Heart left ventricle (tissue), 16 donors: ENCODE measurements at regions not wholly inside any gene's neighbourhood (a gene's known extent, or its start where the extent isn't known, plus 50 kb on each side); places are given as distances from the start of the nearest gene placed in this dataset.

Experiments
- ATAC-seq, 4 donors: fragments of 200-7000 bp; cut with Tn5 transposase; one replicate each; pipeline ENCODE4 v1.9.1; 2020 to 2022; ENCODE audit warnings: moderate library complexity in 4 of 4, mild to moderate bottlenecking in 3 of 4, moderate number of reproducible peaks in 1 of 4
- DNase-seq, 5 donors: peaks; one replicate each; pipeline ENCODE4 v3.0.0-alpha.2; 2020
- H3K27ac ChIP-seq, 12 donors: fragments of 200-600 bp; sonication (generic) in 4 of 12; one replicate each; pipeline versions ENCODE4 v1.5.0 to v1.8.0; 2016 to 2022; ENCODE audit warnings: mild to moderate bottlenecking in 2 of 12
- H3K27me3 ChIP-seq, 9 donors: fragments of 200-600 bp; sonication (generic) in 2 of 9; one replicate each; pipeline versions ENCODE4 v1.5.1 to v1.8.0; 2016 to 2022; ENCODE audit warnings: mild to moderate bottlenecking in 3 of 9
- H3K36me3 ChIP-seq, 9 donors: fragments of 200-600 bp; sonication (generic) in 2 of 9; one replicate each; pipeline versions ENCODE4 v1.5.0 to v1.8.0; 2018 to 2022; ENCODE audit warnings: mild to moderate bottlenecking in 2 of 9
- H3K4me1 ChIP-seq, 12 donors: fragments of 200-600 bp; sonication (generic) in 4 of 12; one replicate each; pipeline versions ENCODE4 v1.5.0 to v1.8.0; 2016 to 2022; ENCODE audit warnings: mild to moderate bottlenecking in 3 of 12
- H3K4me3 ChIP-seq, 12 donors: fragments of 200-600 bp; sonication (generic) in 4 of 12; one replicate each; pipeline versions ENCODE4 v1.5.0 to v1.8.0; 2017 to 2022; ENCODE audit warnings: mild to moderate bottlenecking in 9 of 12, moderate library complexity in 4 of 12
- H3K9me3 ChIP-seq, 12 donors: fragments of 200-600 bp; sonication (generic) in 4 of 12; one replicate each; pipeline versions ENCODE4 v1.5.0 to v1.8.0; 2016 to 2022; ENCODE audit warnings: mild to moderate bottlenecking in 1 of 12
- POLR2A ChIP-seq, 2 donors: fragments of 450-650 bp; IDR thresholded peaks; one replicate each; pipeline ENCODE4 v1.6.1; 2017; ENCODE audit warnings: antibody characterized with exemption in 2 of 2, mild to moderate bottlenecking in 2 of 2, moderate library complexity in 2 of 2
- WGBS, 4 donors: extraction: QIAGEN DNeasy Blood & Tissue Kit in 2 of 4; methylation state at CpG; one replicate each; pipeline versions ENCODE4 v1.1.5 to v1.1.7; 2013 to 2018; 5-methylcytosine and 5-hydroxymethylcytosine counted together
- intact Hi-C, 10 donors: fragments of 100-400 bp; cut with DNase I; formaldehyde crosslinking; loops; one replicate each; pipeline versions ENCODE4 v1.11.1 to v1.14.2; 2022
- TF ChIP-seq, protein P1 (sequence below), 12 donors: fragments of 200-600 bp; sonication (generic) in 4 of 12; IDR thresholded peaks; one replicate each; pipeline versions ENCODE4 v1.5.0 to v1.8.0; 2018 to 2022; ENCODE audit warnings: antibody characterized with exemption in 12 of 12, mild to moderate bottlenecking in 5 of 12
- donor health status: ischemic (EF 13 %, LVEDD 7.1; RV severe dilation, severe dysfunction).
- donor health status: healthy with polysubstance abuse.
- donor health status: DM: no; HTN: yes; CAD: no.
- donor health status: DM: no; HTN: no; CAD: no.
- donor health status: ischemic (EF 25% LVEDD 6.9; RV normal size, moderate dysfunction).
- donor health status: ischemic (EF 25% LVEDD 5.7; RV mildly dilated, moderate dysfunction).
- donor health status: healthy.
- donor health status: DM: yes; HTN: yes; CAD: no.
- donor health status: ischemic (EF 35%, LVEDD 5.7; RV mildly dilated, moderate dysfunction).
- donor health status: nonischemic (EF 11% LVEDD 7.7; RV severe dilation, severe dysfunction).
- donor health status: DM: yes; HTN: yes; CAD: no.
- donor health status: PGD.
- donor health status: ischemic (EF 29% LVEDD 5.4; RV normal size, mild dysfunction).
- donor health status: nonischemic (EF 23%, LVEDD 6.1; RV moderate dilation, normal function).

DNA sequence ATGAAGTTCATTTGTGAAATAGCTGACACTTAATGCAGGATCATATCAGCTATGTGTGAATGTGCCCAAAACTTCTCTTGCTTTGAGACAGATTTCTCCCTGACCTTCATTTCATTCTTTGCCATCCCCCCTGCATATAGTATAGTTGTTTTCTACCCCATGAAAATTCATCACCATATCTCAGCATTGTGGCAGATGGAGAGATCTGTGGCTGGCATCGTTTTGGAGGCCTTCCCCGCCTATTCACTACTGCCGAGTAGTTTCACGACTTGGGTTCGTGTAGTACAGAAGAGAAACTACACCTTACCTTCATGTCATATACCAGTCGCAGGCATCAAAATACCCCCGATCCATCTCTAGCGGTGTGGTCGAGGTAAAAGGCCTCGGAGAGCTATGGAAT is 66.2 kb upstream of the SELENOK start:
- H3K27me3 ChIP-seq, result no peaks in the 10 kb centered on the region
- H3K4me1 ChIP-seq, result no peaks in the 10 kb centered on the region
- no peak for DNase-seq
- WGBS, 4 donors, result 89 to 93% (median 92%) methylated on average over 10 of the region's 10 CpGs
- TF ChIP-seq, protein P1, sequence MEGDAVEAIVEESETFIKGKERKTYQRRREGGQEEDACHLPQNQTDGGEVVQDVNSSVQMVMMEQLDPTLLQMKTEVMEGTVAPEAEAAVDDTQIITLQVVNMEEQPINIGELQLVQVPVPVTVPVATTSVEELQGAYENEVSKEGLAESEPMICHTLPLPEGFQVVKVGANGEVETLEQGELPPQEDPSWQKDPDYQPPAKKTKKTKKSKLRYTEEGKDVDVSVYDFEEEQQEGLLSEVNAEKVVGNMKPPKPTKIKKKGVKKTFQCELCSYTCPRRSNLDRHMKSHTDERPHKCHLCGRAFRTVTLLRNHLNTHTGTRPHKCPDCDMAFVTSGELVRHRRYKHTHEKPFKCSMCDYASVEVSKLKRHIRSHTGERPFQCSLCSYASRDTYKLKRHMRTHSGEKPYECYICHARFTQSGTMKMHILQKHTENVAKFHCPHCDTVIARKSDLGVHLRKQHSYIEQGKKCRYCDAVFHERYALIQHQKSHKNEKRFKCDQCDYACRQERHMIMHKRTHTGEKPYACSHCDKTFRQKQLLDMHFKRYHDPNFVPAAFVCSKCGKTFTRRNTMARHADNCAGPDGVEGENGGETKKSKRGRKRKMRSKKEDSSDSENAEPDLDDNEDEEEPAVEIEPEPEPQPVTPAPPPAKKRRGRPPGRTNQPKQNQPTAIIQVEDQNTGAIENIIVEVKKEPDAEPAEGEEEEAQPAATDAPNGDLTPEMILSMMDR (IDR thresholded peaks at IDR 0.05), result no peak
- TF ChIP-seq POLR2A (IDR thresholded peaks at IDR 0.05), result no peak
- peaks cover 0 to 12% (median 0%) of the 10 kb centered on the region in 12 donors for H3K9me3 ChIP-seq
- no peak for ATAC-seq
- intact Hi-C loops, result no loop called here
- H3K36me3 ChIP-seq, result no peaks in the 10 kb centered on the region
- no peak overlapping the region for H3K4me3 ChIP-seq
- no peak overlapping the region for H3K27ac ChIP-seq

DNA sequence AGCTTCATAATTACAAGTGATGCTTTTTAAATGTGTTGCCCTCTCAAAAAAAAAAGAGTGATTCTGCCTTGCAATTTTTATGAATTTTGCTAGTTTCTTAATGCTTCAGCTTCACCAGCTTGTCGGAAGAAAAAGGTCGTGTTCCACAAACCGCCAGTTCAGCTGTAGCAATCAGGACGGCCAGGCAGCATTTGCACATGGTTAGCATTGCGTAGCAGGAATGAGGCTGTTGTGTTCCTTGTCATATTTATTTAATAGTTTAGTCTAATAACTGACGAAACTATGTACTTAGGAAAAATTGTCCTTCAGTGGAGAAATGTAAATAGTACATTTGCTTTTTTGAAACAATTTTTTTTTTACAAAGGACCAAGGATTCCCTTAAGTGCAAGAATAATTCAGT is 64.9 kb upstream of the SELENOK start:
- H3K9me3 ChIP-seq, result peaks cover 0 to 12% (median 0%) of the 10 kb centered on the region in 12 donors
- 83 to 85% (median 84%) methylated on average over 6 of the region's 6 CpGs for WGBS, 4 donors
- DNase-seq (no peak), ATAC-seq (no peak)
- H3K27ac ChIP-seq, result no peak overlapping the region
- TF ChIP-seq, protein P1 (IDR thresholded peaks at IDR 0.05), result no peak
- TF ChIP-seq POLR2A (IDR thresholded peaks at IDR 0.05), result no peak
- intact Hi-C loops, result no loop called here
- no peaks in the 10 kb centered on the region for H3K4me1 ChIP-seq
- no peak overlapping the region for H3K4me3 ChIP-seq
- no peaks in the 10 kb centered on the region for H3K36me3 ChIP-seq
- H3K27me3 ChIP-seq, result no peaks in the 10 kb centered on the region

DNA sequence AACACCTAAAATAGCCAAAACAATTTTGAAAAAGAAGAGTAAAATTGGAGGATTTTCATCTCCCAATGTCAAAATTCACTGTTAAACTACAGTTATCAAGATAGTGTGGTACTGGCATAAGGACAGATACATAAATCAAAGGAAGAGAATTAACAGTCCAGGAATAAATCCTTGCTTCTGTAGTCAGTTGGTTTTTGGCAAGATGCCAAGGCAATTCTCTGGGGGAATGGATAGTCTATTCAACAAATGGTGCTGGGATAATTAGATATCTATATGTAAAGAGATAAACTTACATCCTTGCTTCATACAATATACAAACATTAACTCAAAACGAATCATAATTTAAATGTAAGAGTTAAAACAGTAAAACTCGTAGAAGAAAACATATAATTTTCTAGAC is 57.9 kb upstream of the SELENOK start:
- ATAC-seq, result no peak
- intact Hi-C loops, result loop anchor here in 6 of 10 donors (10.0 kb wide), 7 partner anchors 125 to 1235 kb away; partner anchors contain the start of gene CACNA2D3 (in 2 of the 6)

DNA sequence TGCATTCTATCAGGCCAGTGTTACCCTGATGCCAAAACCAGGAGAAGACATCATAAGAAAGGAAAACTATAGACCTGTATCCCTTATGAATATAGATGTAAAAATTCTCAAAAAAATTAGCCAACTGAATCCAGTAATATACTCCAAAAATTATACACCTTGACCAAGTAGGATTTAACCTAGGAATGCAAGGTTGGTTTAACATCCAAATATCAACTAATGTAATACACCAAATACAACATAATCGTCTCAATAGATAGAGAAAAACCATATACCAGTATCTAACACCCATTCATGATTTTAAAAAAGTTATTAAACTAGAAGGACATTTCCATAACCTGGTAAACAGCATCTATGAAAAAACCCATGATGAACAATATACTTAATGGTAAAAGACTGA is 56.5 kb upstream of the SELENOK start:
- Histone ChIP-seq H3K9me3 (peaks cover 0 to 30% (median 7%) of the 10 kb centered on the region in 12 donors), H3K4me3 (no peak overlapping the region), H3K4me1 (no peaks in the 10 kb centered on the region), H3K36me3 (no peaks in the 10 kb centered on the region), H3K27ac (no peak overlapping the region), H3K27me3 (no peaks in the 10 kb centered on the region)
- ATAC-seq (no peak), DNase-seq (no peak)
- WGBS, 4 donors, result 78 to 86% (median 83%) methylated on average over 1 of the region's 1 CpG
- TF ChIP-seq, protein P1 (IDR thresholded peaks at IDR 0.05), result no peak
- no peak for TF ChIP-seq POLR2A (IDR thresholded peaks at IDR 0.05)
- intact Hi-C loops, result loop anchor here in 6 of 10 donors (10.0 kb wide), 7 partner anchors 127 to 1237 kb away; partner anchors contain the start of gene CACNA2D3 (in 2 of the 6)

More for the DNA sequence above, 57.9 kb upstream of the SELENOK start:
- H3K4me3 ChIP-seq, result no peak overlapping the region
- no peak overlapping the region for H3K27ac ChIP-seq
- DNase-seq, result peak in 1 of 5 donors; percentile 15
- TF ChIP-seq POLR2A (IDR thresholded peaks at IDR 0.05), result no peak
- TF ChIP-seq, protein P1 (IDR thresholded peaks at IDR 0.05), result no peak
- H3K4me1 ChIP-seq, result no peaks in the 10 kb centered on the region
- WGBS, 4 donors, result 47 to 60% (median 56%) methylated on average over 2 of the region's 2 CpGs
- no peaks in the 10 kb centered on the region for H3K27me3 ChIP-seq
- peaks cover 0 to 30% (median 7%) of the 10 kb centered on the region in 12 donors for H3K9me3 ChIP-seq
- no peaks in the 10 kb centered on the region for H3K36me3 ChIP-seq
